ENCODE measurements at regions not wholly inside any gene's neighbourhood (a gene's known extent, or its start where the extent isn't known, plus 50 kb on each side); places are given as distances from the start of the nearest gene placed in this dataset.

GRCh38 chr13:80481588-80481987 lies 140.7 kb upstream of the SPRY2 start:
- Histone ChIP-seq H3K36me3 (replicated peaks in 1 of 2; ENCODE audit: control insufficient read depth in 2 of 2, insufficient read depth in 2 of 2, low read length in 2 of 2) (no peaks in the 10 kb centered on the region), H3K79me1 (ENCODE audit: low read depth, low read length) (no peaks in the 10 kb centered on the region), H3K18ac (ENCODE audit: low read length) (no peak overlapping the region), H3K27me3 (ENCODE audit: control insufficient read depth in 3 of 3, insufficient read depth in 3 of 3, low read depth in 1 of 3, low read length in 3 of 3) (peaks cover 0 to 2% (median 0%) of the 10 kb centered on the region in 3 experiments), H2BK15ac (ENCODE audit: low read length) (no peak overlapping the region), H3K23ac (ENCODE audit: low read depth, low read length, poor library complexity) (no peak overlapping the region), H2BK5ac (ENCODE audit: low read length) (no peak overlapping the region), H3K4me1 (ENCODE audit: control insufficient read depth in 2 of 2, insufficient read depth in 1 of 2, low read depth in 1 of 2, low read length in 2 of 2) (peaks cover 1 to 5% of the 10 kb centered on the region in 2 donors), H3K4me3 (ENCODE audit: low read length in 2 of 2) (no peak overlapping the region), H3K4me2 (ENCODE audit: insufficient read depth, low read length, poor library complexity, severe bottlenecking) (no peak overlapping the region), H4K8ac (ENCODE audit: low read depth, low read length) (no peak overlapping the region), H4K91ac (ENCODE audit: low read depth, low read length, poor library complexity) (no peak overlapping the region), H3K27ac (replicated peaks; ENCODE audit: low read length) (no peak overlapping the region), H2AK5ac (ENCODE audit: low read depth, low read length) (no peak overlapping the region), H3K9me3 (replicated peaks in 1 of 2; ENCODE audit: control insufficient read depth in 2 of 2, insufficient read depth in 1 of 2, low read depth in 1 of 2, low read length in 2 of 2) (no peaks in the 10 kb centered on the region), H2AFZ (ENCODE audit: low read length) (no peak overlapping the region), H2BK120ac (ENCODE audit: low read depth, low read length) (no peak overlapping the region), H3K9ac (ENCODE audit: low read depth, low read length, poor library complexity) (no peak overlapping the region), H3K4ac (ENCODE audit: low read length) (no peak overlapping the region), H2BK12ac (ENCODE audit: low read length) (no peak overlapping the region), H3K14ac (ENCODE audit: low read length) (no peak overlapping the region)
- DNase-seq (ENCODE audit: low spot score) = no peak

GRCh38 chr13:80477661-80478443 lies 136.9 kb upstream of the SPRY2 start:
- H3K18ac ChIP-seq (ENCODE audit: low read length) = no peak overlapping the region
- no peak overlapping the region for H4K8ac ChIP-seq (ENCODE audit: low read depth, low read length)
- H2BK5ac ChIP-seq (ENCODE audit: low read length) = no peak overlapping the region
- H3K79me1 ChIP-seq (ENCODE audit: low read depth, low read length) = no peaks in the 10 kb centered on the region
- no peak overlapping the region for H2BK15ac ChIP-seq (ENCODE audit: low read length)
- H3K4me3 ChIP-seq (ENCODE audit: low read length in 2 of 2) = no peak overlapping the region
- no peak overlapping the region for H2BK12ac ChIP-seq (ENCODE audit: low read length)
- H3K23ac ChIP-seq (ENCODE audit: low read depth, low read length, poor library complexity) = no peak overlapping the region
- H3K9me3 ChIP-seq (replicated peaks in 1 of 2; ENCODE audit: control insufficient read depth in 2 of 2, insufficient read depth in 1 of 2, low read depth in 1 of 2, low read length in 2 of 2) = no peaks in the 10 kb centered on the region
- no peak overlapping the region for H4K91ac ChIP-seq (ENCODE audit: low read depth, low read length, poor library complexity)
- H3K36me3 ChIP-seq (replicated peaks in 1 of 2; ENCODE audit: control insufficient read depth in 2 of 2, insufficient read depth in 2 of 2, low read length in 2 of 2) = no peaks in the 10 kb centered on the region
- no peak for DNase-seq (ENCODE audit: low spot score)
- H3K14ac ChIP-seq (ENCODE audit: low read length) = no peak overlapping the region
- WGBS, 2 donors (ENCODE audit: extremely low coverage in 2 of 2, insufficient read length in 2 of 2, insufficient replicate concordance in 1 of 2) = no CpG with 5 or more reads among the region's 5 CpGs
- no peak overlapping the region for H3K27ac ChIP-seq (replicated peaks; ENCODE audit: low read length)
- no peaks in the 10 kb centered on the region for H3K4me1 ChIP-seq (ENCODE audit: control insufficient read depth in 2 of 2, insufficient read depth in 1 of 2, low read depth in 1 of 2, low read length in 2 of 2)
- H2AK5ac ChIP-seq (ENCODE audit: low read depth, low read length) = no peak overlapping the region
- no peak overlapping the region for H3K4me2 ChIP-seq (ENCODE audit: insufficient read depth, low read length, poor library complexity, severe bottlenecking)
- no peak overlapping the region for H2BK120ac ChIP-seq (ENCODE audit: low read depth, low read length)
- H2AFZ ChIP-seq (ENCODE audit: low read length) = peak overlapping the region; percentile 27
- peaks cover 0 to 2% (median 0%) of the 10 kb centered on the region in 3 experiments for H3K27me3 ChIP-seq (ENCODE audit: control insufficient read depth in 3 of 3, insufficient read depth in 3 of 3, low read depth in 1 of 3, low read length in 3 of 3)
- H3K4ac ChIP-seq (ENCODE audit: low read length) = no peak overlapping the region
- H3K9ac ChIP-seq (ENCODE audit: low read depth, low read length, poor library complexity) = no peak overlapping the region

DNA sequence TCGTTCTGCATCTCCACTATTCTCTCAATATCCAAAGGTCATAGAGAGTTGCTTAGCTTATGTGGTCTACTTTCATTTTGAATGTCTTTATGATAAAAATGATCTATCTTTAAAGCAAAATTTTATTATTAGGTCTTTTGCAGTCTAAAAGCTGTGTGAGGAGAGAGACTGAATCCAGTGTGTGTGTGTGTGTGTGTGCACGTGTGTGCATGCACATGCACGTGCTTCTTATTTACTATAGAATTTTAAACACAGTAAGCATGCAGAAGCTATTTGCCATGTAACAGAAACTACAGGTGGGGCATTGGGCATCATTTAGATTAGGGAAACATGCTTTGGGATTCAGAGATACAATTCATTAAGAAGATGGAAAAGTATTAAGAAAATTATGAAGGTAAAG lies 136.0 kb upstream of the SPRY2 start:
- no peak overlapping the region for H2BK12ac ChIP-seq (ENCODE audit: low read length)
- H2BK5ac ChIP-seq (ENCODE audit: low read length) = no peak overlapping the region
- no peak for DNase-seq (ENCODE audit: low spot score)
- H2BK120ac ChIP-seq (ENCODE audit: low read depth, low read length) = no peak overlapping the region
- H3K23ac ChIP-seq (ENCODE audit: low read depth, low read length, poor library complexity) = no peak overlapping the region
- H3K9me3 ChIP-seq (replicated peaks in 1 of 2; ENCODE audit: control insufficient read depth in 2 of 2, insufficient read depth in 1 of 2, low read depth in 1 of 2, low read length in 2 of 2) = no peaks in the 10 kb centered on the region
- no peak overlapping the region for H3K9ac ChIP-seq (ENCODE audit: low read depth, low read length, poor library complexity)
- no peaks in the 10 kb centered on the region for H3K36me3 ChIP-seq (replicated peaks in 1 of 2; ENCODE audit: control insufficient read depth in 2 of 2, insufficient read depth in 2 of 2, low read length in 2 of 2)
- no peak overlapping the region for H2AK5ac ChIP-seq (ENCODE audit: low read depth, low read length)
- H3K18ac ChIP-seq (ENCODE audit: low read length) = no peak overlapping the region
- H3K4ac ChIP-seq (ENCODE audit: low read length) = no peak overlapping the region
- peaks cover 0 to 2% (median 0%) of the 10 kb centered on the region in 3 experiments for H3K27me3 ChIP-seq (ENCODE audit: control insufficient read depth in 3 of 3, insufficient read depth in 3 of 3, low read depth in 1 of 3, low read length in 3 of 3)
- H4K91ac ChIP-seq (ENCODE audit: low read depth, low read length, poor library complexity) = no peak overlapping the region
- no peak overlapping the region for H2BK15ac ChIP-seq (ENCODE audit: low read length)
- H3K27ac ChIP-seq (replicated peaks; ENCODE audit: low read length) = no peak overlapping the region
- H3K4me1 ChIP-seq (ENCODE audit: control insufficient read depth in 2 of 2, insufficient read depth in 1 of 2, low read depth in 1 of 2, low read length in 2 of 2) = no peaks in the 10 kb centered on the region
- no peak overlapping the region for H3K14ac ChIP-seq (ENCODE audit: low read length)
- no peaks in the 10 kb centered on the region for H3K79me1 ChIP-seq (ENCODE audit: low read depth, low read length)
- no peak overlapping the region for H4K8ac ChIP-seq (ENCODE audit: low read depth, low read length)
- no peak overlapping the region for H3K4me3 ChIP-seq (ENCODE audit: low read length in 2 of 2)
- no CpG with 5 or more reads among the region's 3 CpGs for WGBS, 2 donors (ENCODE audit: extremely low coverage in 2 of 2, insufficient read length in 2 of 2, insufficient replicate concordance in 1 of 2)
- no peak overlapping the region for H2AFZ ChIP-seq (ENCODE audit: low read length)
- H3K4me2 ChIP-seq (ENCODE audit: insufficient read depth, low read length, poor library complexity, severe bottlenecking) = no peak overlapping the region

DNA sequence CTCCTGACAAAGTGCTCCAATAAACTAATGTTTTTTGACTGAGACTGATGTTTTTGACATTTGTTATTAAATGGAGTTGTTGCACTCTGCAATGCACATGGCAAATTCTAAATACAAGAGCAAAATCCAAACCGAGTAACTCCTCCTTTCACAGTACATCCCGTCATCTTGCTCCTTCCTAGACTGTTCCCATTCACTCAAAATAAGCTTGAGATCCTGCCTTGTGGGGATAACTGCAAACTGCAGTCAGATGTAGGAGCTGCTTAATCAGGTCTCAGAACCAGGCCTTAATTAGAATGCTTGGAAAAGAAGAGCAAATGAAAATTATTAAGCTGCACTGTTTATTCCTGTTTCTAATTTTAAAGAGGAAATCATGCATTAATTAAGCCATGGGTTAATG lies 134.8 kb upstream of the SPRY2 start:
- Histone ChIP-seq H2AK5ac (ENCODE audit: low read depth, low read length) (no peak overlapping the region), H2BK12ac (ENCODE audit: low read length) (no peak overlapping the region), H3K4me2 (ENCODE audit: insufficient read depth, low read length, poor library complexity, severe bottlenecking) (no peak overlapping the region), H3K79me1 (ENCODE audit: low read depth, low read length) (no peaks in the 10 kb centered on the region), H4K8ac (ENCODE audit: low read depth, low read length) (no peak overlapping the region), H2BK120ac (ENCODE audit: low read depth, low read length) (no peak overlapping the region), H3K36me3 (replicated peaks in 1 of 2; ENCODE audit: control insufficient read depth in 2 of 2, insufficient read depth in 2 of 2, low read length in 2 of 2) (no peaks in the 10 kb centered on the region), H4K91ac (ENCODE audit: low read depth, low read length, poor library complexity) (no peak overlapping the region), H2AFZ (ENCODE audit: low read length) (no peak overlapping the region), H3K4me3 (ENCODE audit: low read length in 2 of 2) (no peak overlapping the region), H3K4ac (ENCODE audit: low read length) (no peak overlapping the region), H2BK5ac (ENCODE audit: low read length) (no peak overlapping the region), H3K9me3 (replicated peaks in 1 of 2; ENCODE audit: control insufficient read depth in 2 of 2, insufficient read depth in 1 of 2, low read depth in 1 of 2, low read length in 2 of 2) (no peaks in the 10 kb centered on the region), H3K9ac (ENCODE audit: low read depth, low read length, poor library complexity) (no peak overlapping the region), H2BK15ac (ENCODE audit: low read length) (no peak overlapping the region), H3K14ac (ENCODE audit: low read length) (no peak overlapping the region), H3K4me1 (ENCODE audit: control insufficient read depth in 2 of 2, insufficient read depth in 1 of 2, low read depth in 1 of 2, low read length in 2 of 2) (peaks cover 0 to 6% of the 10 kb centered on the region in 2 donors), H3K27ac (replicated peaks; ENCODE audit: low read length) (no peak overlapping the region), H3K23ac (ENCODE audit: low read depth, low read length, poor library complexity) (no peak overlapping the region), H3K27me3 (ENCODE audit: control insufficient read depth in 3 of 3, insufficient read depth in 3 of 3, low read depth in 1 of 3, low read length in 3 of 3) (peaks cover 0 to 2% (median 0%) of the 10 kb centered on the region in 3 experiments), H3K18ac (ENCODE audit: low read length) (no peak overlapping the region)
- no peak for DNase-seq (ENCODE audit: low spot score)
- no CpG with 5 or more reads among the region's 2 CpGs for WGBS, 2 donors (ENCODE audit: extremely low coverage in 2 of 2, insufficient read length in 2 of 2, insufficient replicate concordance in 1 of 2)

Data from neuronal stem cell (in vitro differentiated cells).